Panc1 (cell line): ENCODE measurements at regions not wholly inside any gene's neighbourhood (a gene's known extent, or its start where the extent isn't known, plus 50 kb on each side); places are given as distances from the start of the nearest gene placed in this dataset.

Experiments used
- ATAC-seq: fragments of 200-7000 bp; cut with Tn5 transposase; 2 replicates; pipeline ENCODE4 v1.9.1; 2020; ENCODE audit warnings: mild to moderate bottlenecking, moderate library complexity
- BruUV-seq: library from RNA; stranded (reverse); fragments of 400-500 nt; replicated peaks from 2 replicates; lab custom pipeline; 2021; lab: Mats Ljungman, UMichigan
- CTCF ChIA-PET: fragments of 300-600 bp; sonication (Branson Sonifier 250); formaldehyde crosslinking; loops from one replicate; lab custom pipeline; 2022; ENCODE audit warnings: antibody characterized with exemption; lab: Charles Lee
- POLR2A ChIA-PET: fragments of 300-600 bp; sonication (Branson Sonifier 250); formaldehyde crosslinking; loops from one replicate; lab custom pipeline; 2022; ENCODE audit warnings: antibody characterized with exemption; lab: Charles Lee
- DNase-seq: peaks from one replicate; pipeline ENCODE4 v3.0.0-alpha.2; 2010; ENCODE audit warnings: low read depth, low spot score
- H3K27ac ChIP-seq: 2 replicates; pipeline ENCODE4 v1.5.1; 2011; ENCODE audit warnings: mild to moderate bottlenecking, low read length, inconsistent platforms
- H3K27me3 ChIP-seq: fragments of 200-500 bp; sonication (Bioruptor generic); 2 replicates; pipeline ENCODE4 v1.6.0; 2014; ENCODE audit warnings: low read length, inconsistent platforms; ENCODE audit not compliant: control insufficient read depth, insufficient read depth
- H3K36me3 ChIP-seq: fragments of 200-500 bp; sonication (Bioruptor generic); 2 replicates; pipeline ENCODE4 v1.5.1; 2014; ENCODE audit warnings: inconsistent platforms, mild to moderate bottlenecking, low read length, moderate library complexity; ENCODE audit not compliant: control insufficient read depth, insufficient read depth
- H3K4me1 ChIP-seq: 2 replicates; pipeline ENCODE4 v1.5.1; 2011; ENCODE audit warnings: inconsistent platforms, mild to moderate bottlenecking, low read length, moderate library complexity; ENCODE audit not compliant: control insufficient read depth, insufficient read depth
- H3K4me3 ChIP-seq, 2 experiments: 2 replicates each; pipeline ENCODE4 v1.5.1; 2011 to 2012; ENCODE audit warnings: low read depth in 2 of 2, low read length in 2 of 2, mild to moderate bottlenecking in 2 of 2, inconsistent platforms in 1 of 2, moderate library complexity in 1 of 2
- H3K9me3 ChIP-seq: fragments of 200-500 bp; sonication (Bioruptor generic); 2 replicates; pipeline ENCODE4 v1.5.1; 2014; ENCODE audit warnings: low read depth, mild to moderate bottlenecking, inconsistent platforms, low read length, moderate library complexity; ENCODE audit not compliant: control insufficient read depth, insufficient read depth
- CTCF ChIP-seq: fragments of 450-650 bp; IDR thresholded peaks from 2 replicates; pipeline ENCODE4 v1.5.1; 2017; ENCODE audit warnings: mild to moderate bottlenecking
- POLR2AphosphoS5 ChIP-seq: IDR thresholded peaks from 2 replicates; pipeline ENCODE4 v1.6.1; 2012; ENCODE audit warnings: mild to moderate bottlenecking, low read depth, low read length, moderate library complexity
- REST ChIP-seq, 2 experiments: IDR thresholded peaks; 2 replicates each; pipeline ENCODE4 v1.6.1; 2011 to 2012; ENCODE audit warnings: low read depth in 2 of 2, control low read depth in 1 of 2, low read length in 1 of 2, mild to moderate bottlenecking in 1 of 2, moderate library complexity in 1 of 2; ENCODE audit not compliant: insufficient read depth in 1 of 2
- SIN3A ChIP-seq: IDR thresholded peaks from 2 replicates; pipeline ENCODE4 v1.6.1; 2012; ENCODE audit warnings: low read depth, mild to moderate bottlenecking, low read length, moderate library complexity, borderline replicate concordance; ENCODE audit not compliant: insufficient read depth
- TCF7L2 ChIP-seq: IDR thresholded peaks from 2 replicates; pipeline ENCODE4 v1.6.1; 2011; ENCODE audit warnings: mild to moderate bottlenecking, low read depth, low read length, inconsistent platforms
- in situ Hi-C: cut with HindIII; loops from 2 replicates; pipeline ENCODE4 v1.10.0; 2016; ENCODE audit warnings: low sequenced_read_pairs, low pct_unique_long_range_greater_than_20kb
- intact Hi-C: fragments of 100-400 bp; cut with micrococcal nuclease; formaldehyde crosslinking; loops from one replicate; pipeline ENCODE4 v1.10.0; 2022; ENCODE audit not compliant: unreplicated experiment

GRCh38 chr11:123365955-123366354 lies 64.1 kb upstream of the GRAMD1B start:
- TF ChIP-seq TCF7L2 (no peak), CTCF (no peak)
- ATAC-seq (no peak), DNase-seq (no peak)
- H3K36me3 ChIP-seq = no peaks in the 10 kb centered on the region
- in situ Hi-C loops (no loop called here), intact Hi-C loops (no loop called here)
- H3K4me1 ChIP-seq = no peaks in the 10 kb centered on the region
- BruUV-seq = no TSS peak
- H3K27me3 ChIP-seq = peaks cover 35% of the 10 kb centered on the region
- POLR2A ChIA-PET = no interaction called here
- H3K4me3 ChIP-seq = no peak overlapping the region
- no peak overlapping the region for H3K27ac ChIP-seq
- CTCF ChIA-PET = no interaction called here
- H3K9me3 ChIP-seq = no peaks in the 10 kb centered on the region

- no peaks in the 10 kb centered on the region for H3K4me1 ChIP-seq
- peaks cover 41% of the 10 kb centered on the region for H3K27me3 ChIP-seq
- no peaks in the 10 kb centered on the region for H3K9me3 ChIP-seq
- ChIA-PET CTCF (interaction anchor here (0.7 kb wide), 1 partner anchor 116 kb away, joined by 3 read pairs; no protein-coding TSS in a partner anchor), POLR2A (no interaction called here)
- TF ChIP-seq POLR2AphosphoS5 (no peak), TCF7L2 (no peak), REST (IDR thresholded peaks at IDR 0.05; ENCODE audit: insufficient read depth in 1 of 2, low read depth in 2 of 2, low read length in 1 of 2) (no peak), SIN3A (no peak), CTCF (no peak)
- in situ Hi-C loops (no loop called here), intact Hi-C loops (no loop called here)
- no peaks in the 10 kb centered on the region for H3K36me3 ChIP-seq
- ATAC-seq (no peak), DNase-seq (no peak)
- H3K4me3 ChIP-seq = no peak overlapping the region
- no peak overlapping the region for H3K27ac ChIP-seq
- BruUV-seq = no TSS peak
Measured at GRCh38 chr11:123364080-123364479, 66.0 kb upstream of the GRAMD1B start.
